ENCODE measurements at regions not wholly inside any gene's neighbourhood (a gene's known extent, or its start where the extent isn't known, plus 50 kb on each side); places are given as distances from the start of the nearest gene placed in this dataset.

DNA sequence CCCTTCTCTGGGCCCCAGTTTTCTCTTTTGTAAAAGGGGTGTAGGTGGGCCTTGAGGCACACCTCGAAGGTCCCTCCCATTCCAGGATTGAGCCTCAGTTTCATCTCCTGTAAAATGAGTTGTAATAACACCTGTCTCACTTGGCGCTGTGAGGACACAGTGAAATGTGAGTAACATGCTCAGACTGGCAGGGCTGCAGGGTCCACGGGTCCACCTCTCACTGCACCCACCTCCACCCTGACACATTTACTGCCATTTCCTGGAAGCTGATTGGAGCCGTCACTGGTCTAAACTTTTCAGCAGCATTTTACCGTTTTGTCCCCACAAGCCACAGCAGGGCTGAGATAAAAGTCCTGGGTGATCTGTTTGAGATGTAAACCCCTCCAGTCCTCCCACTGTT, 398.0 kb downstream of the PTPRU start:
- Histone ChIP-seq H3K9me3 (ENCODE audit: control insufficient read depth in 4 of 4, low read length in 3 of 4) (no peaks in the 10 kb centered on the region), H3K4me1 (ENCODE audit: control insufficient read depth in 4 of 4, insufficient read depth in 4 of 4, low read length in 3 of 4) (no peaks in the 10 kb centered on the region), H3K27me3 (ENCODE audit: control insufficient read depth in 4 of 4, insufficient read depth in 4 of 4, low read length in 3 of 4) (no peaks in the 10 kb centered on the region), H3K9ac (ENCODE audit: low read depth in 1 of 2, low read length in 2 of 2) (no peak overlapping the region), H3K36me3 (ENCODE audit: control insufficient read depth in 4 of 4, insufficient read depth in 3 of 4, low read depth in 1 of 4, low read length in 3 of 4) (no peaks in the 10 kb centered on the region), H3K27ac (ENCODE audit: low read depth in 1 of 2, low read length in 2 of 2) (no peak overlapping the region), H3K4me3 (ENCODE audit: low read depth in 1 of 3, low read length in 3 of 3) (no peak overlapping the region)
- no peak for TF ChIP-seq SP1 (IDR thresholded peaks at IDR 0.05)
- TF ChIP-seq, protein P1, sequence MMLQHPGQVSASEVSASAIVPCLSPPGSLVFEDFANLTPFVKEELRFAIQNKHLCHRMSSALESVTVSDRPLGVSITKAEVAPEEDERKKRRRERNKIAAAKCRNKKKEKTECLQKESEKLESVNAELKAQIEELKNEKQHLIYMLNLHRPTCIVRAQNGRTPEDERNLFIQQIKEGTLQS (IDR thresholded peaks at IDR 0.05), result no peak
- TF ChIP-seq RAD21 (IDR thresholded peaks at IDR 0.05), result no peak
- TF ChIP-seq TAF1 (conservative IDR thresholded peaks at IDR 0.05), result no peak
- no peak for TF ChIP-seq HNF4A (conservative IDR thresholded peaks at IDR 0.05)
- no peak for TF ChIP-seq FOXA1 (IDR thresholded peaks at IDR 0.05)
- TF ChIP-seq FOXA2 (IDR thresholded peaks at IDR 0.05), result no peak
- TF ChIP-seq, protein P2, sequence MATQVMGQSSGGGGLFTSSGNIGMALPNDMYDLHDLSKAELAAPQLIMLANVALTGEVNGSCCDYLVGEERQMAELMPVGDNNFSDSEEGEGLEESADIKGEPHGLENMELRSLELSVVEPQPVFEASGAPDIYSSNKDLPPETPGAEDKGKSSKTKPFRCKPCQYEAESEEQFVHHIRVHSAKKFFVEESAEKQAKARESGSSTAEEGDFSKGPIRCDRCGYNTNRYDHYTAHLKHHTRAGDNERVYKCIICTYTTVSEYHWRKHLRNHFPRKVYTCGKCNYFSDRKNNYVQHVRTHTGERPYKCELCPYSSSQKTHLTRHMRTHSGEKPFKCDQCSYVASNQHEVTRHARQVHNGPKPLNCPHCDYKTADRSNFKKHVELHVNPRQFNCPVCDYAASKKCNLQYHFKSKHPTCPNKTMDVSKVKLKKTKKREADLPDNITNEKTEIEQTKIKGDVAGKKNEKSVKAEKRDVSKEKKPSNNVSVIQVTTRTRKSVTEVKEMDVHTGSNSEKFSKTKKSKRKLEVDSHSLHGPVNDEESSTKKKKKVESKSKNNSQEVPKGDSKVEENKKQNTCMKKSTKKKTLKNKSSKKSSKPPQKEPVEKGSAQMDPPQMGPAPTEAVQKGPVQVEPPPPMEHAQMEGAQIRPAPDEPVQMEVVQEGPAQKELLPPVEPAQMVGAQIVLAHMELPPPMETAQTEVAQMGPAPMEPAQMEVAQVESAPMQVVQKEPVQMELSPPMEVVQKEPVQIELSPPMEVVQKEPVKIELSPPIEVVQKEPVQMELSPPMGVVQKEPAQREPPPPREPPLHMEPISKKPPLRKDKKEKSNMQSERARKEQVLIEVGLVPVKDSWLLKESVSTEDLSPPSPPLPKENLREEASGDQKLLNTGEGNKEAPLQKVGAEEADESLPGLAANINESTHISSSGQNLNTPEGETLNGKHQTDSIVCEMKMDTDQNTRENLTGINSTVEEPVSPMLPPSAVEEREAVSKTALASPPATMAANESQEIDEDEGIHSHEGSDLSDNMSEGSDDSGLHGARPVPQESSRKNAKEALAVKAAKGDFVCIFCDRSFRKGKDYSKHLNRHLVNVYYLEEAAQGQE (IDR thresholded peaks at IDR 0.05), result no peak
- TF ChIP-seq YY1 (IDR thresholded peaks at IDR 0.05), result no peak
- no peak for TF ChIP-seq HNF4G (IDR thresholded peaks at IDR 0.05)
- TF ChIP-seq, protein P3, sequence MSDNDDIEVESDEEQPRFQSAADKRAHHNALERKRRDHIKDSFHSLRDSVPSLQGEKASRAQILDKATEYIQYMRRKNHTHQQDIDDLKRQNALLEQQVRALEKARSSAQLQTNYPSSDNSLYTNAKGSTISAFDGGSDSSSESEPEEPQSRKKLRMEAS (IDR thresholded peaks at IDR 0.05), result no peak
- no peak for TF ChIP-seq GABPA (IDR thresholded peaks at IDR 0.05 in 1 of 2, conservative IDR thresholded peaks at IDR 0.05 in 1 of 2)
- no peak for TF ChIP-seq JUND (IDR thresholded peaks at IDR 0.05)
- TF ChIP-seq, protein P4, sequence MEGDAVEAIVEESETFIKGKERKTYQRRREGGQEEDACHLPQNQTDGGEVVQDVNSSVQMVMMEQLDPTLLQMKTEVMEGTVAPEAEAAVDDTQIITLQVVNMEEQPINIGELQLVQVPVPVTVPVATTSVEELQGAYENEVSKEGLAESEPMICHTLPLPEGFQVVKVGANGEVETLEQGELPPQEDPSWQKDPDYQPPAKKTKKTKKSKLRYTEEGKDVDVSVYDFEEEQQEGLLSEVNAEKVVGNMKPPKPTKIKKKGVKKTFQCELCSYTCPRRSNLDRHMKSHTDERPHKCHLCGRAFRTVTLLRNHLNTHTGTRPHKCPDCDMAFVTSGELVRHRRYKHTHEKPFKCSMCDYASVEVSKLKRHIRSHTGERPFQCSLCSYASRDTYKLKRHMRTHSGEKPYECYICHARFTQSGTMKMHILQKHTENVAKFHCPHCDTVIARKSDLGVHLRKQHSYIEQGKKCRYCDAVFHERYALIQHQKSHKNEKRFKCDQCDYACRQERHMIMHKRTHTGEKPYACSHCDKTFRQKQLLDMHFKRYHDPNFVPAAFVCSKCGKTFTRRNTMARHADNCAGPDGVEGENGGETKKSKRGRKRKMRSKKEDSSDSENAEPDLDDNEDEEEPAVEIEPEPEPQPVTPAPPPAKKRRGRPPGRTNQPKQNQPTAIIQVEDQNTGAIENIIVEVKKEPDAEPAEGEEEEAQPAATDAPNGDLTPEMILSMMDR (IDR thresholded peaks at IDR 0.05; ENCODE audit: low read depth, low read length, missing input control), result no peak
- TF ChIP-seq, protein P5, sequence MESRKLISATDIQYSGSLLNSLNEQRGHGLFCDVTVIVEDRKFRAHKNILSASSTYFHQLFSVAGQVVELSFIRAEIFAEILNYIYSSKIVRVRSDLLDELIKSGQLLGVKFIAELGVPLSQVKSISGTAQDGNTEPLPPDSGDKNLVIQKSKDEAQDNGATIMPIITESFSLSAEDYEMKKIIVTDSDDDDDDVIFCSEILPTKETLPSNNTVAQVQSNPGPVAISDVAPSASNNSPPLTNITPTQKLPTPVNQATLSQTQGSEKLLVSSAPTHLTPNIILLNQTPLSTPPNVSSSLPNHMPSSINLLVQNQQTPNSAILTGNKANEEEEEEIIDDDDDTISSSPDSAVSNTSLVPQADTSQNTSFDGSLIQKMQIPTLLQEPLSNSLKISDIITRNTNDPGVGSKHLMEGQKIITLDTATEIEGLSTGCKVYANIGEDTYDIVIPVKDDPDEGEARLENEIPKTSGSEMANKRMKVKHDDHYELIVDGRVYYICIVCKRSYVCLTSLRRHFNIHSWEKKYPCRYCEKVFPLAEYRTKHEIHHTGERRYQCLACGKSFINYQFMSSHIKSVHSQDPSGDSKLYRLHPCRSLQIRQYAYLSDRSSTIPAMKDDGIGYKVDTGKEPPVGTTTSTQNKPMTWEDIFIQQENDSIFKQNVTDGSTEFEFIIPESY (IDR thresholded peaks at IDR 0.05), result no peak
- no peak for TF ChIP-seq NR2F2 (IDR thresholded peaks at IDR 0.05)
- no peak for DNase-seq (ENCODE audit: low spot score)
- WGBS, result 49% methylated on average over 5 of the region's 5 CpGs

DNA sequence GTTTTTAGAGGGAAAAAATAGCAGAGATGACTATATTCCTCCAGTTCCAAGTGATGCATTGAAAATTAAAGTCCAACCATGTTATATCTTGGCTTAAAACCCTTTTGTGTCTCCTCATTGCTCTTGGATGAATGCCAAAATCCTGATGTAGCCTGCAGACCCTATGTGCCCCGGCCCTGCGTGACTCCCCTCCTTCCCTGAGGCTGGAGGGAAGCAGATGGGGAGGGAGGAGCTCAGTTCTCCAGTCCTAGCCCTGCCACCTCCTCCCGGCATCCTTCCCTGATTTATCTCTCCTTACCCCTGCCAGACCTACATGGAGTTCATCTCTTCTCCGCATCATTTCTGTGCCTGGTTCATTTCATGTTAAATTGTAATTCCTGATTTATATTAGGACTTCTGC, 397.4 kb downstream of the PTPRU start:
- H3K27me3 ChIP-seq (ENCODE audit: control insufficient read depth in 4 of 4, insufficient read depth in 4 of 4, low read length in 3 of 4), result no peaks in the 10 kb centered on the region
- no peak overlapping the region for H3K4me3 ChIP-seq (ENCODE audit: low read depth in 1 of 3, low read length in 3 of 3)
- no peaks in the 10 kb centered on the region for H3K4me1 ChIP-seq (ENCODE audit: control insufficient read depth in 4 of 4, insufficient read depth in 4 of 4, low read length in 3 of 4)
- no peaks in the 10 kb centered on the region for H3K36me3 ChIP-seq (ENCODE audit: control insufficient read depth in 4 of 4, insufficient read depth in 3 of 4, low read depth in 1 of 4, low read length in 3 of 4)
- no peak overlapping the region for H3K27ac ChIP-seq (ENCODE audit: low read depth in 1 of 2, low read length in 2 of 2)
- no peak overlapping the region for H3K9ac ChIP-seq (ENCODE audit: low read depth in 1 of 2, low read length in 2 of 2)
- no peak for DNase-seq (ENCODE audit: low spot score)
- 61% methylated on average over 4 of the region's 4 CpGs for WGBS
- TF ChIP-seq HNF4G (IDR thresholded peaks at IDR 0.05) (no peak), NR2F2 (IDR thresholded peaks at IDR 0.05) (no peak), FOXA2 (IDR thresholded peaks at IDR 0.05) (no peak), FOXA1 (IDR thresholded peaks at IDR 0.05) (no peak), EGR1 (IDR thresholded peaks at IDR 0.05; ENCODE audit: low read depth in 2 of 2) (no peak), TAF1 (conservative IDR thresholded peaks at IDR 0.05) (no peak), SP1 (IDR thresholded peaks at IDR 0.05) (no peak), HNF4A (conservative IDR thresholded peaks at IDR 0.05) (no peak), RXRA (IDR thresholded peaks at IDR 0.05) (no peak)
- TF ChIP-seq, protein P3 (IDR thresholded peaks at IDR 0.05), result no peak
- TF ChIP-seq, protein P5 (IDR thresholded peaks at IDR 0.05), result no peak
- TF ChIP-seq, protein P4 (IDR thresholded peaks at IDR 0.05; ENCODE audit: low read depth, low read length, missing input control), result no peak
- no peaks in the 10 kb centered on the region for H3K9me3 ChIP-seq (ENCODE audit: control insufficient read depth in 4 of 4, low read length in 3 of 4)
